GM12874 (cell line): ENCODE measurements at regions not wholly inside any gene's neighbourhood (a gene's known extent, or its start where the extent isn't known, plus 50 kb on each side); places are given as distances from the start of the nearest gene placed in this dataset.

Source experiments
- TF ChIP-seq, protein P1 (sequence below): IDR thresholded peaks from 2 replicates; pipeline ENCODE4 v1.5.1; 2011; ENCODE audit warnings: low read depth, mild to moderate bottlenecking, control low read depth, low read length, moderate library complexity; ENCODE audit not compliant: insufficient read depth

DNA sequence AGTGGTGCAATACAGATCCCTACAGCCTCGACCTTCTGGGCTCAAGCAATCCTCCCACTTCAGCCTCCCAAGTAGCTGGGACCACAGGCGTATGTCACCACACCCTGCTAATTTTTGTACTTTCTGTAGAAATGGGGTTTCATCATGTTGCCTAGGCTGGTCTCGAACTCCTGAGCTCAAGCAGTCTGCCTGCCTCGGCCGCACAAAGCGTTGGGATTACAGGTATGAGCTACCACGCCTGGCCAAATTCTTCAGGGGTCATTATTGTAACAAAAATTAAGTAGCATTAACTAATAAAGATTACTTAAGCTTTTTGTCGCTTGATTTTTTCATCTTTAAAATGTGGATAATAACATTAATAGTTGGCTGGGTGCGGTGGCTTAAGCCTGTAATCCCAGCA, 195.3 kb upstream of the IER5L start:
- TF ChIP-seq, protein P1, sequence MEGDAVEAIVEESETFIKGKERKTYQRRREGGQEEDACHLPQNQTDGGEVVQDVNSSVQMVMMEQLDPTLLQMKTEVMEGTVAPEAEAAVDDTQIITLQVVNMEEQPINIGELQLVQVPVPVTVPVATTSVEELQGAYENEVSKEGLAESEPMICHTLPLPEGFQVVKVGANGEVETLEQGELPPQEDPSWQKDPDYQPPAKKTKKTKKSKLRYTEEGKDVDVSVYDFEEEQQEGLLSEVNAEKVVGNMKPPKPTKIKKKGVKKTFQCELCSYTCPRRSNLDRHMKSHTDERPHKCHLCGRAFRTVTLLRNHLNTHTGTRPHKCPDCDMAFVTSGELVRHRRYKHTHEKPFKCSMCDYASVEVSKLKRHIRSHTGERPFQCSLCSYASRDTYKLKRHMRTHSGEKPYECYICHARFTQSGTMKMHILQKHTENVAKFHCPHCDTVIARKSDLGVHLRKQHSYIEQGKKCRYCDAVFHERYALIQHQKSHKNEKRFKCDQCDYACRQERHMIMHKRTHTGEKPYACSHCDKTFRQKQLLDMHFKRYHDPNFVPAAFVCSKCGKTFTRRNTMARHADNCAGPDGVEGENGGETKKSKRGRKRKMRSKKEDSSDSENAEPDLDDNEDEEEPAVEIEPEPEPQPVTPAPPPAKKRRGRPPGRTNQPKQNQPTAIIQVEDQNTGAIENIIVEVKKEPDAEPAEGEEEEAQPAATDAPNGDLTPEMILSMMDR, result no peak

DNA sequence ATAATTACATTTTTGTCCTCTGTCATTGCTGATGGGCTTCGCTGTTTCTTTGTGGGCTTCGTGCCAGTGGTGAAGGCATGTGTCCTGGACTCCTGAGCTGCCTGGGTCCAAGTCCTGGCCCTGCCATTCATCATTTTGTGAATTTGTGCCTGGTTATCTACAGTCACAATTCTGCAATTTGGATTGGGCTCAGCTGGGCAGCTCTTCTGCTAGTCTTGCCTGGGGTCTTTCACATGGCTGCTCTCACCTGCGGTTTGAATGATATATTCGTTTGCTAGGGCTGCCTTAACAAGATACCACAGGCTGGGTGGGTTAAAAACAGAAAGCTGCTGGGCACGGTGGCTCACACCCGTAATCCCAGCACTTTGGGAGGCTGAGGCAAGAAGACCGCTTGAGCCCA, 192.7 kb upstream of the IER5L start:
- TF ChIP-seq, protein P1, result no peak

DNA sequence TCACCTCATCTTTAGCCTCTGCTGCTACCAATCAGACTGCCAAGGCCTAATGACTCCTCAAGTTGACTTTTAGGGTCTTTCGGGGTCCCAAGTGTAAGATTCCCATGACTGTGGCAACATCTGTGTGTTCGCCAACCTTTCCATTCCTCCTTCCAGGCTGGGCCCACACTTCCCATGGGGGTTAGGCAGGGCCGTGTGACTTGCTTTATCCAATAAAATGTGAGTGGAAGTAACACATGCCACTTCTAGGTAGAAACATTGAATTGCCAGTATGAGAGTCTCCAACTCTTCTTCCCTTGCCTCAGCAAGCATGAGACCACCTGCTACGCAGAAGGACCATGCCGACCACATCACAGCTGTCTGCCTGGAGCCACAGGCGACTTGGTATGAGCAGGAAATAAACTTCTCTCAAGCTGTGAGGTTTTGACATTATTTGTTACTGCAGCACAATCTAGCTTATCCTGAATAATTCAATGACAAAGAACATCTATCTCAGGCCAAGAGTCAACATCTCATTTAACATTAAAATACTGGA, 190.4 kb upstream of the IER5L start:
- TF ChIP-seq, protein P1, result no peak

DNA sequence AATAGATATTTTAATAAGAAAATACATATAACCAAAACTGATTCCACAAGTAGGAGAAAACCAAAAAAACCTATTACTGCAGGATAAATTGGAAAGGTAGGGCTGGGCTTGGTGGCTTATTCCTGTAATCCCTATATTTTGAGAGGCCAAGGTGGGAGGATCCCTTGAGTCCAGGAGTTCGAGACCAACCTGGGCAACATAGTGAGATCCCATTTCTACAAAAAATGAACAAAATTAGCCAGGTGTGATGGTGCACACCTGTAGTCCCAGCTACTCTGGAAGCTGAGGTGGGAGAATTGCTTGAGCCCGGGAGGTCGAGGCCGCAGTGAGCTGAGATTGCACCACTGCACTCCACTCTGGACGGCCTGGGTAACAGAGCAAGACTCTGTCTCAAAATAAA, 189.2 kb upstream of the IER5L start:
- TF ChIP-seq, protein P1, result no peak

DNA sequence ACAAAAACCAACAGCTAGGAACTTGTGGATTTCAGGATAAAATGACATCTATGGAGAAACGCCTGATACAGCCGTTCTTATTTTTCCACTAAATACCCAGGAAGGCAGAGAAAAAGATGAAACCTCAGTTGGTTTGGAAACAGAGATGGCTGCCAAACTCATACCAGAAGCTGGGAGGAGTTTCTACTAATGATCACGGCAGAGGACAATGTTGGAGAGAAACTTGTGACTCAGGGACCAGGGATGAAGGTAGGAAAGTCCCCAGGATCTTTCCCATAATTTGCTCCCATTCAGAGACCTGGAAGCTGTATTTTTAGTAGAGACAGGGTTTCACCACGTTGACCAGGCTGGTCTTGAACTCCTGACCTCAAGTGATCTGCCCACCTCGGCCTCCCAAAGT, 187.1 kb upstream of the IER5L start:
- TF ChIP-seq, protein P1, result no peak

DNA sequence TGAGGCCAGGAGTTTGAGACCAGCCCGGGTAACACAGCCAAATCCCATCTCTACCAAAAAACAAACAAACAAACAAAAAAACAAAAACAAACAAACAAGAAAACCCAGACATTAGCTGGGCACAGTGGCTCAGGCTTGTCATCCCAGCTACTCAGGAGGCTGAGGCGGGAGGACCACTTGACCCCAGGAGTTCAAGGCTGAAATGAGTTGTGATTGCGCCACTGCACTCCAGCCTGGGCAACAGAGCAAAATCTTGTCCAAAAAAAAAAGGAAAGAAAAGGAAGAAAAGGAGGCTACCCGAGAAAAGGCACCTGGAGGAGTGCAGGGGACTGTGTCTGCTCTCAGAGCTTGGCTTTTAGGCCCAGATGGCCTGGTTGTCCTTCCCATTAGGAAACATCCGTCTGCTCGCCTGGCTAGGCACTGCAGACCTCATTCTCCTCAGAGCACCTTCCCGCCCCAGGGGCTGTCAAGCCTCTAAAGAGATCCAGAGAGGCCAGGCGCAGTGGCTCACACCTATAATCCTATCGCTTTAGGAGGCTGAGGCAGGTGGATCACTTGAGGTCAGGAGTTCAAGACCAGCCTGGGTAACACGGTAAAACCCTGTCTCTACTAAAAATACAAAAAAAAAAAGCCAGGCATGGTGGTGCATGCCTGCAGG, 185.3 kb upstream of the IER5L start:
- TF ChIP-seq, protein P1, result no peak

DNA sequence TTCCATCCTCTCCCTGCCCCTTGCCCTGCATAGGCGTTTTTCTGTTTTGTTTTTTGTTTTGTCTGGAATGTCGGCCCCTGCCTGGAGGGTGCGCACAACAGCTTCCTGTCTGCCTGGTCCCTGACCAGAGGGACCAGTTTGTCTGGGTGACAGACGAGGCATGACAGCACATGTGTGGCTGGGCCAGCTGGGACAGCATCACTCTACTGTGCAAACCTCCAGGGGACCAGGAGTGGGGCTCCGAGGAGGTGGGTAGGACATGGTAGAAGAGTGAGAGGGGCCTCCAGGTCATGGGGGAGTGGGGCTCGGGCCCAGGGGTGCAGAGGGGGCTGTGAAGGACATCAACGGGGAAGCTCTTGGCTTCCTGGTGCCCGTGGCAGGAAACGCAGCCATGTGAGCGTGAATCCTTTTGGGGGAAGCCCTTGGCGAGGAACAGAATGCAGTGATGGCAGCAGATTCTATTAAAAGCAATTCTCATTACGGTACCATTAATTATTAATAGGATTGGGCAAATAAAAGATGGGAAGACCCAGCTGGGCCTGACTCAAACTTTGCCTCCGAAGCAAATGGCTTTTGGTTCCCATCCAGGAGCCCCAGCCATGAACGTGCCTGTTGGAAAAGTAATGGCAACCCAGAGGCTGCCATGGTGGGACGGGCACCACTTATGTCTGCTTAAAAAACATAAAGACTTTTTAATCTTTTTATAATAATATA, 184.4 kb upstream of the IER5L start:
- TF ChIP-seq, protein P1, result no peak
